Muscle layer of duodenum (tissue), 2 donors: ENCODE measurements at regions not wholly inside any gene's neighbourhood (a gene's known extent, or its start where the extent isn't known, plus 50 kb on each side); places are given as distances from the start of the nearest gene placed in this dataset.
"Not testable (repeated sequence)": the region's sequence is repeated elsewhere in the genome, so short reads cannot be mapped to it uniquely, and the experiment has no call there.

Experiments
- H3K27ac ChIP-seq: one replicate; pipeline ENCODE4 v1.7.0; 2013; ENCODE audit warnings: mild to moderate bottlenecking, low read length
- H3K27me3 ChIP-seq: one replicate; pipeline ENCODE4 v1.7.0; 2013; ENCODE audit warnings: low read depth, mild to moderate bottlenecking, control low read depth, low read length
- H3K36me3 ChIP-seq, 2 donors: one replicate each; pipeline ENCODE4 v1.7.0; 2013; ENCODE audit warnings: low read length in 2 of 2, control low read depth in 1 of 2, mild to moderate bottlenecking in 1 of 2; ENCODE audit not compliant: insufficient read depth in 2 of 2, control insufficient read depth in 1 of 2
- H3K4me1 ChIP-seq, 2 donors: one replicate each; pipeline ENCODE4 v1.7.0; 2013; ENCODE audit warnings: low read length in 2 of 2, mild to moderate bottlenecking in 2 of 2, control low read depth in 1 of 2, moderate library complexity in 1 of 2; ENCODE audit not compliant: insufficient read depth in 2 of 2, control insufficient read depth in 1 of 2
- H3K4me3 ChIP-seq, 2 donors: one replicate each; pipeline ENCODE4 v1.7.0; 2013; ENCODE audit warnings: low read length in 2 of 2, low read depth in 1 of 2, mild to moderate bottlenecking in 1 of 2
- H3K9me3 ChIP-seq, 2 donors: one replicate each; pipeline ENCODE4 v1.7.0; 2013; ENCODE audit warnings: low read length in 2 of 2, control low read depth in 1 of 2, mild to moderate bottlenecking in 1 of 2; ENCODE audit not compliant: control insufficient read depth in 1 of 2
- donor health status: healthy.

DNA sequence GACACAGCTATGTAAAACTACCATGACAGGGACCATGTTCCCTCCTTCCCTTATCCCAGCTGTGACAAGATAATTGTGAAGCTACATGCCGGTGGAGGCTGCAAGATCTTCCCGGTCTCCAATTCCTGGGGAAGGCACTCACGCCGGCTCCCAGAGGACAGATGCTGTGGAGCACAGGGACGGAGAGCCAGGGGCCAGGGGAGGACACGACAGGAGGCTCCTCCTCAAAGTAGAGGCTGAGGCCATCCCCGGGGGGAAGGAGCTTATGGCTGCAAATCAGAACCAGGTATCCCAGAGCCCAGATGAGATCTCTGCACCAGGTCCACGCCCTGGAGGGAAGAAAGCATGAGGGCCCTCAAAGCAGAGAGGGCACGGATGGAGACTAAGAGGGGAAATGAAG is 286.2 kb downstream of the TCERG1L start:
- H3K4me1 ChIP-seq: no peaks in the 10 kb centered on the region
- no peaks in the 10 kb centered on the region for H3K36me3 ChIP-seq
- H3K9me3 ChIP-seq: no peaks in the 10 kb centered on the region
- no peak overlapping the region for H3K4me3 ChIP-seq
- no peaks in the 10 kb centered on the region for H3K27me3 ChIP-seq
- no peak overlapping the region for H3K27ac ChIP-seq

DNA sequence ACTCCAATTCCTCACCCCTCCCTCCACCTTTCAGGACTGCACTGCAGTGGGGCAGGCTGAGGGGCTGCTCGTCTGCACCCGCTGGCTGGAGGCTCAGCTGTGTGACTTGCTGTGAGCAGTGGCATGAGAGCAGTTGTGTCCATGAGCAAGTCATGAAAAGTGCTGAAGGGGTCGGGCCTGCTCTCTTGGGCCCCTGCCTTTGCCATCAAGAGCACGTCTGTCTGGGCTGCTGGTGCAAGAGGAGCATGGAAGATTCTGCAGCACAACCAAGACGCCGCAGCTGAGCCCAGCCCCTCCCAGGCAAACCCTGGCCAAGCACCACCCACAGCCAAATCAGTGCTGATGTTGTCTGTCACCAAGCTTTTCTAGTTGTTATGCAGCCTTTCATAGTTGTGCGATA is 284.3 kb downstream of the TCERG1L start:
- Histone ChIP-seq H3K36me3 (no peaks in the 10 kb centered on the region), H3K9me3 (no peaks in the 10 kb centered on the region), H3K4me3 (no peak overlapping the region), H3K27ac (no peak overlapping the region), H3K4me1 (no peaks in the 10 kb centered on the region), H3K27me3 (no peaks in the 10 kb centered on the region)

- H3K27me3 ChIP-seq: no peaks in the 10 kb centered on the region
- no peak overlapping the region for H3K4me3 ChIP-seq
- H3K27ac ChIP-seq: no peak overlapping the region
- H3K36me3 ChIP-seq: no peaks in the 10 kb centered on the region
- H3K9me3 ChIP-seq: no peaks in the 10 kb centered on the region
- no peaks in the 10 kb centered on the region for H3K4me1 ChIP-seq
Observed at GRCh38 chr10:131031346-131031745, 280.2 kb downstream of the TCERG1L start.

GRCh38 chr10:131032329-131033165 is 279.0 kb downstream of the TCERG1L start:
- no peak overlapping the region for H3K4me3 ChIP-seq
- no peaks in the 10 kb centered on the region for H3K27me3 ChIP-seq
- no peaks in the 10 kb centered on the region for H3K4me1 ChIP-seq
- H3K27ac ChIP-seq: no peak overlapping the region
- H3K9me3 ChIP-seq: no peaks in the 10 kb centered on the region
- no peaks in the 10 kb centered on the region for H3K36me3 ChIP-seq

- H3K27ac ChIP-seq: no peak overlapping the region
- no peaks in the 10 kb centered on the region for H3K9me3 ChIP-seq
- no peaks in the 10 kb centered on the region for H3K4me1 ChIP-seq
- no peaks in the 10 kb centered on the region for H3K36me3 ChIP-seq
- H3K27me3 ChIP-seq: no peaks in the 10 kb centered on the region
- no peak overlapping the region for H3K4me3 ChIP-seq
Observed at GRCh38 chr10:131033166-131034085, 278.1 kb downstream of the TCERG1L start.

DNA sequence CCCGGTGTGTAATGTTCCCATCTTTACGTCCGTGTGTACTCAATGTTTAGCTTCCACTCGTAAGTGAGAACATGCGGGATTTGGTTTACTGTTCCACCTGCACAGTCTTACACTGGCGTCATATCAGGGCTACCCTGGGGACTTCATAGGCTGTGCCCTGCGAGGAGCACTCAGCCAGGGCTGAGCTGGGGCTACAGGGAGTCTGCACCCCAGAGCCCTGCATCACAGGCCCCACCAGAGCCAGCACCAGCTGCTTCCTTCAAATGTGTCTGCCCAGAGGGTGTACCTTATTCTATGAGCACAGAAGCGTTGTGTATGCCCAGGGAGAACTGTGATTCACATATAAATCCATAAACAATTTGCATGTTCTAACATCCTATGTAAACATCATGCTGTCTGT is 277.1 kb downstream of the TCERG1L start:
- no peaks in the 10 kb centered on the region for H3K4me1 ChIP-seq
- no peaks in the 10 kb centered on the region for H3K9me3 ChIP-seq
- H3K4me3 ChIP-seq: no peak overlapping the region
- H3K27me3 ChIP-seq: no peaks in the 10 kb centered on the region
- no peaks in the 10 kb centered on the region for H3K36me3 ChIP-seq
- H3K27ac ChIP-seq: no peak overlapping the region

- Histone ChIP-seq H3K27ac (no peak overlapping the region), H3K4me1 (no peaks in the 10 kb centered on the region), H3K27me3 (no peaks in the 10 kb centered on the region), H3K9me3 (no peaks in the 10 kb centered on the region), H3K36me3 (no peaks in the 10 kb centered on the region), H3K4me3 (no peak overlapping the region)
Observed at GRCh38 chr10:131035779-131036178, 275.7 kb downstream of the TCERG1L start.

- H3K4me1 ChIP-seq: no peaks in the 10 kb centered on the region
- H3K27ac ChIP-seq: no peak overlapping the region
- no peak overlapping the region for H3K4me3 ChIP-seq
- no peaks in the 10 kb centered on the region for H3K9me3 ChIP-seq
- H3K27me3 ChIP-seq: no peaks in the 10 kb centered on the region
- no peaks in the 10 kb centered on the region for H3K36me3 ChIP-seq
Observed at GRCh38 chr10:131038056-131038455, 273.5 kb downstream of the TCERG1L start.

GRCh38 chr10:131041031-131041430 is 270.5 kb downstream of the TCERG1L start:
- Histone ChIP-seq H3K4me3 (no peak overlapping the region), H3K27me3 (no peaks in the 10 kb centered on the region), H3K27ac (no peak overlapping the region), H3K9me3 (no peaks in the 10 kb centered on the region), H3K36me3 (no peaks in the 10 kb centered on the region), H3K4me1 (no peaks in the 10 kb centered on the region)

DNA sequence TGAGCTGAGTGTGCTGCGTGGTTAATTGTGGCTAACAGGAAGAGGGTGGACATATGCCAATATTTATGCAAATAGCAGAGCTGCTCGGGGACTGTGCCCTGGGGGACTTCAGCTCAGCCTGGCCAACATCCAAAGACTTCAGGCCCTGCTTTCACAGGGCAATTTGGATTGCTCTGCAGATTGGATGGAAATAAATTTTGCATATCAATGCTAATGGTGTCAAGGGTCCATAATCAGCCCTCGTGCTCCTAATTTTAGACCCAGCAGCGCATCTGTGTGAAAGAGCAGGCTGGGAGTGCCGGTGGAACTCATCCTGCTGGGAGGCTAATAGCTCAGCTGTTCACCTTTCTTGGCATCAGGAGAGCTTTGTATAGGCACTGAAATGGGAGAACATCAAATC is 270.1 kb downstream of the TCERG1L start:
- Histone ChIP-seq H3K9me3 (no peaks in the 10 kb centered on the region), H3K4me3 (no peak overlapping the region), H3K27ac (no peak overlapping the region), H3K36me3 (no peaks in the 10 kb centered on the region), H3K4me1 (no peaks in the 10 kb centered on the region), H3K27me3 (no peaks in the 10 kb centered on the region)

- H3K4me1 ChIP-seq, H3K4me3 ChIP-seq, H3K9me3 ChIP-seq, H3K36me3 ChIP-seq, H3K27me3 ChIP-seq, H3K27ac ChIP-seq: not testable (repeated sequence)
Observed at GRCh38 chr10:131042015-131042414, 269.5 kb downstream of the TCERG1L start.
